ENCODE measurements at regions not wholly inside any gene's neighbourhood (a gene's known extent, or its start where the extent isn't known, plus 50 kb on each side); places are given as distances from the start of the nearest gene placed in this dataset.

- Histone ChIP-seq H3K4me3 (no peak overlapping the region), H3K27ac (no peak overlapping the region)
- TF ChIP-seq CTCF (IDR thresholded peaks at IDR 0.05): no peak
- DNase-seq (ENCODE audit: low spot score): no peak
Observed at GRCh38 chr1:14380408-14380807, 218.1 kb upstream of the KAZN start.

DNA sequence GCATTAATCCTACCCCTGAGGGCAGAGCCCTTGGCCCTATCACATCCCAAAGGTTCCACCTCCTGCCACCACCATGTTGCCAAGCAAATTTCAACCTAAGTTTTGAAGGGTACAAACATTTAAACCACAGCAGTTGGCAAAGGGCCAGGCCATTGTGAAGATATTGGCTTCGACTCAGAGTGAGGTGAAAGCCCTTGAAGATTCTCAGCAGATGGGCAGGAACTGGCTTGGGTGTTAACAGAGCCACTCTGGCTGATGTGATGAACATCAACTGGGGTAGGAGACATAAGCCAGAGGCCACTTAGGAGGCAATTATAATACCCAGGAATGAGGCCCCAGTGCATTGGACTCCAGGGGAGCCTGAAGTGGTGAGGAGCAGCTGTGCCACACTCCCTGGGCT, 207.7 kb upstream of the KAZN start:
- TF ChIP-seq CTCF (IDR thresholded peaks at IDR 0.05): no peak
- Histone ChIP-seq H3K27ac (no peak overlapping the region), H3K4me3 (no peak overlapping the region)
- DNase-seq (ENCODE audit: low spot score): no peak

GRCh38 chr1:14392161-14392858, 206.2 kb upstream of the KAZN start:
- H3K27ac ChIP-seq: no peak overlapping the region
- DNase-seq (ENCODE audit: low spot score): no peak
- TF ChIP-seq CTCF (IDR thresholded peaks at IDR 0.05): no peak
- no peak overlapping the region for H3K4me3 ChIP-seq

GRCh38 chr1:14392859-14393365, 205.6 kb upstream of the KAZN start:
- H3K27ac ChIP-seq: no peak overlapping the region
- H3K4me3 ChIP-seq: no peak overlapping the region
- no peak for TF ChIP-seq CTCF (IDR thresholded peaks at IDR 0.05)
- DNase-seq (ENCODE audit: low spot score): no peak

GRCh38 chr1:14396100-14396499, 202.4 kb upstream of the KAZN start:
- no peak overlapping the region for H3K27ac ChIP-seq
- no peak overlapping the region for H3K4me3 ChIP-seq
- no peak for DNase-seq (ENCODE audit: low spot score)
- no peak for TF ChIP-seq CTCF (IDR thresholded peaks at IDR 0.05)

DNA sequence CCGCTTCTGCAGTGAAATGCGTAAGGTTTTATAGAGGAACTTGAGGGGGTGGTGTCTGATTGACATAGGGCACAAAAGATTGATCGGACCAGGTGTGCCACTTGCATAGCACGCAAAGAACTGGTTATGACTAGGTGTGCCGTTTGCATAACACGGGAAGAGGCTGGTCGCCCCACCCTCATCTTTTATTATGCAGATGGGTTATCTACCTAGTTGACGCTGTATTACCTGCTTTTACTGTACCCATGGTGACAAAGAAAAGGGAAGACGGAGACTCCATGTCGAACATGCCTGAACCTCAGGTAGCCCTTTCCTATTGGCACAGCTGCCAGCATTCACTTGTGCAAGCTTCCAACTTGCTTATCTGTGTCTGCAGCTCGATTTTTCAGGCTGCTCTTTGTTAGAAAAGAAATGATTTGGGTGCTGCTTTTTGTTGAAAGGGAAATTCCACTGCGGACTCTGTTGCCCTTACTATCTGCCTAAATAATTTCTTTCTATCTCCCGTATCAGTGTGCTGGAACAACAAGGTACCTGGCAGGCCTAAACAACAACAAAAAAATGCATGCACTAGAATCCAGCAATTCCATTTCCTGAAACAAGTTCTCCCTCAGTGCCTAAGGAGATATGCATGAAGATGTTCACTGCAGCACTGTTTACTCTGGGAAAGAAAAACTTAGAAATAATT, 194.4 kb upstream of the KAZN start:
- Histone ChIP-seq H3K27ac (no peak overlapping the region), H3K4me3 (no peak overlapping the region)
- no peak for DNase-seq (ENCODE audit: low spot score)
- no peak for TF ChIP-seq CTCF (IDR thresholded peaks at IDR 0.05)

- Histone ChIP-seq H3K27ac (no peak overlapping the region), H3K4me3 (no peak overlapping the region)
- DNase-seq (ENCODE audit: low spot score): no peak
- TF ChIP-seq CTCF (IDR thresholded peaks at IDR 0.05): no peak
Observed at GRCh38 chr1:14404862-14405301, 193.6 kb upstream of the KAZN start.
